GM12878 (cell line): ENCODE measurements at regions not wholly inside any gene's neighbourhood (a gene's known extent, or its start where the extent isn't known, plus 50 kb on each side); places are given as distances from the start of the nearest gene placed in this dataset.

Experiments
- ATAC-seq: fragments of 200-7000 bp; cut with Tn5 transposase; 3 replicates; pipeline ENCODE4 v1.9.1; 2020; ENCODE audit warnings: mild to moderate bottlenecking, moderate library complexity
- BruUV-seq: library from RNA; stranded (reverse); fragments of 400-500 nt; replicated peaks from 2 replicates; lab custom pipeline; 2021; lab: Mats Ljungman, UMichigan
- CTCF ChIA-PET: fragments of 300-600 bp; sonication (Branson Sonifier 250); formaldehyde crosslinking; extraction: SDS; loops from one replicate; lab custom pipeline; 2021; ENCODE audit warnings: inconsistent platforms; lab: Yijun Ruan, JAX
- POLR2A ChIA-PET: fragments of 350-600 bp; formaldehyde crosslinking; extraction: SDS; loops from one replicate; lab custom pipeline; 2021; ENCODE audit warnings: inconsistent platforms; lab: Charles Lee
- RAD21 ChIA-PET: fragments of 300-600 bp; sonication (Branson Sonifier 250); formaldehyde crosslinking; loops from one replicate; lab custom pipeline; 2023; ENCODE audit warnings: antibody characterized with exemption; ENCODE audit not compliant: unreplicated experiment; lab: Charles Lee
- SMC1A ChIA-PET: fragments of 300-600 bp; sonication (Branson Sonifier 250); formaldehyde crosslinking; loops from one replicate; lab custom pipeline; 2023; ENCODE audit not compliant: unreplicated experiment, uncharacterized antibody; lab: Charles Lee
- DNase-seq: peaks from one replicate; pipeline ENCODE4 v3.0.0-alpha.2; 2011; ENCODE audit warnings: low read depth, low spot score
- FAIRE-seq: peaks from 3 replicates; lab custom pipeline; 2011; peaks lifted over from hg19 to GRCh38; lab: Jason Lieb, UNC
- H2AFZ ChIP-seq: 2 replicates; pipeline ENCODE4 v1.6.0; 2011; ENCODE audit warnings: low read depth, low read length, control low read depth; ENCODE audit not compliant: control insufficient read depth
- H3K27ac ChIP-seq: 2 replicates; pipeline ENCODE4 v1.5.1; 2011; ENCODE audit warnings: control low read depth; ENCODE audit not compliant: control insufficient read depth, insufficient read depth
- H3K27me3 ChIP-seq, 2 experiments: replicated peaks in 1 of 2; 2 replicates each; pipeline versions ENCODE4 v1.6.0 to v1.6.1; 2011; ENCODE audit warnings: low read length in 1 of 2; ENCODE audit not compliant: control insufficient read depth in 2 of 2, insufficient read depth in 2 of 2
- H3K36me3 ChIP-seq, 2 experiments: 2 replicates each; pipeline ENCODE4 v1.5.1; 2011; ENCODE audit warnings: low read length in 1 of 2; ENCODE audit not compliant: control insufficient read depth in 2 of 2, insufficient read depth in 2 of 2
- H3K4me1 ChIP-seq: 2 replicates; pipeline ENCODE4 v1.6.1; 2011; ENCODE audit warnings: mild to moderate bottlenecking, low read length, moderate library complexity, mixed read lengths; ENCODE audit not compliant: control insufficient read depth, insufficient read depth
- H3K4me2 ChIP-seq: 2 replicates; pipeline ENCODE4 v1.6.0; 2011; ENCODE audit warnings: control low read depth; ENCODE audit not compliant: control insufficient read depth, insufficient read depth
- H3K4me3 ChIP-seq: fragments of 200-600 bp; sonication (generic); 2 replicates; pipeline ENCODE4 v1.5.1; 2016
- H3K79me2 ChIP-seq: 2 replicates; pipeline ENCODE4 v1.6.0; 2011; ENCODE audit warnings: low read length; ENCODE audit not compliant: control insufficient read depth, insufficient read depth
- H3K9ac ChIP-seq: 2 replicates; pipeline ENCODE4 v1.8.0; 2011; ENCODE audit warnings: low read length, control low read depth, mixed read lengths; ENCODE audit not compliant: control insufficient read depth, insufficient read depth
- H3K9me3 ChIP-seq: replicated peaks from 3 replicates; pipeline ENCODE4 v1.5.1; 2011; ENCODE audit warnings: mild to moderate bottlenecking, low read length; ENCODE audit not compliant: control insufficient read depth, insufficient read depth
- H4K20me1 ChIP-seq: 2 replicates; pipeline ENCODE4 v1.6.0; 2011; ENCODE audit not compliant: control insufficient read depth, insufficient read depth
- BACH1 ChIP-seq: fragments of 450-650 bp; IDR thresholded peaks from 2 replicates; pipeline ENCODE4 v1.6.1; 2017; ENCODE audit warnings: mild to moderate bottlenecking, borderline replicate concordance
- BCL11A ChIP-seq: IDR thresholded peaks from 2 replicates; pipeline ENCODE4 v1.6.1; 2011; ENCODE audit warnings: low read depth, low read length
- NFIC ChIP-seq: IDR thresholded peaks from 2 replicates; pipeline ENCODE4 v1.6.1; 2012; ENCODE audit warnings: low read depth, mild to moderate bottlenecking, inconsistent platforms, low read length, moderate library complexity
- NFXL1 ChIP-seq: fragments of 450-650 bp; IDR thresholded peaks from 2 replicates; pipeline ENCODE4 v1.6.1; 2017; ENCODE audit warnings: antibody characterized with exemption, mild to moderate bottlenecking, borderline replicate concordance
- NFYA ChIP-seq: IDR thresholded peaks from 2 replicates; pipeline ENCODE4 v1.6.1; 2011; ENCODE audit warnings: low read depth, mild to moderate bottlenecking, low read length, improper control_type of control experiment, borderline replicate concordance
- NFYB ChIP-seq: IDR thresholded peaks from 2 replicates; pipeline ENCODE4 v1.6.1; 2011; ENCODE audit warnings: low read depth, mild to moderate bottlenecking, low read length, improper control_type of control experiment, moderate library complexity; ENCODE audit not compliant: insufficient read depth
- POLR2AphosphoS5 ChIP-seq: IDR thresholded peaks from 2 replicates; pipeline ENCODE4 v1.6.1; 2011; ENCODE audit warnings: mild to moderate bottlenecking, low read length, inconsistent platforms
- SREBF1 ChIP-seq: IDR thresholded peaks from 2 replicates; pipeline ENCODE4 v1.6.1; 2012; ENCODE audit warnings: mild to moderate bottlenecking, low read length
- SUZ12 ChIP-seq: fragments of 200-600 bp; sonication (generic); IDR thresholded peaks from one replicate; pipeline ENCODE4 v1.6.1; 2018; ENCODE audit warnings: antibody characterized with exemption, mild to moderate bottlenecking; ENCODE audit not compliant: unreplicated experiment
- ZZZ3 ChIP-seq: IDR thresholded peaks from 2 replicates; pipeline ENCODE4 v1.6.1; 2011; ENCODE audit warnings: low read depth; ENCODE audit not compliant: control insufficient read depth, insufficient read length
- in situ Hi-C: fragments of 300-500 bp; cut with MboI; formaldehyde crosslinking; loops from 9 replicates; pipeline ENCODE4 v1.14.3; 2018; ENCODE audit warnings: mixed read lengths
- intact Hi-C: fragments of 100-400 bp; cut with micrococcal nuclease; formaldehyde crosslinking; loops from one replicate; pipeline ENCODE4 v1.14.2; 2022; ENCODE audit not compliant: unreplicated experiment
- TF ChIP-seq, protein P1 (sequence below): fragments of 450-650 bp; IDR thresholded peaks from 2 replicates; pipeline ENCODE4 v1.6.1; 2018; ENCODE audit warnings: borderline replicate concordance, mild to moderate bottlenecking; ENCODE audit not compliant: partially characterized antibody
- TF ChIP-seq, protein P2 (sequence below): fragments of 450-650 bp; formaldehyde crosslinking; IDR thresholded peaks from 2 replicates; pipeline ENCODE4 v1.5.0; 2022; ENCODE audit warnings: mild to moderate bottlenecking, missing genetic modification characterization
- TF ChIP-seq, protein P3 (sequence below): fragments of 450-650 bp; IDR thresholded peaks from 2 replicates; pipeline ENCODE4 v1.6.1; 2016; ENCODE audit warnings: mild to moderate bottlenecking, moderate library complexity, borderline replicate concordance

DNA sequence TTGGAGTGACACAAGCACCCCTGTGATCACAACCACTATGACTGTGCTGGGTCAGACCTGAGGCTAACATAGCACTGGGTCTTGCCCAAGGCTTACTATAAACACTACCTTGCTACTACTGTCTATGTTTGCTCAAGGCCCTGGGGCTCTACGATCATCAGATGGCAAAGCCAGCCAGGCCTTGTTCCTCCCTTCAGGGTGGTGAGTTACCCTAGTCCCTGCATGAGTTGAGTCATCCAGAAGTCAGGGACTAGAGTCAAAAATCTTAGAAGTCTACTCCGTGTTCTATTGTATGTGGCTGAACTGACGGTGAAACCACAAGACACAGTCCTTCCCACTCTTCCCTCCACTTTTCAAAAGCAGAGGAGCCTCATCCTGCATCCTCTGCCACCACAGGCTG lies 551.2 kb upstream of the FSIP2 start (continued):
- no peak for TF ChIP-seq SUZ12
- no peak for TF ChIP-seq NFXL1
- TF ChIP-seq NFYA, result no peak

DNA sequence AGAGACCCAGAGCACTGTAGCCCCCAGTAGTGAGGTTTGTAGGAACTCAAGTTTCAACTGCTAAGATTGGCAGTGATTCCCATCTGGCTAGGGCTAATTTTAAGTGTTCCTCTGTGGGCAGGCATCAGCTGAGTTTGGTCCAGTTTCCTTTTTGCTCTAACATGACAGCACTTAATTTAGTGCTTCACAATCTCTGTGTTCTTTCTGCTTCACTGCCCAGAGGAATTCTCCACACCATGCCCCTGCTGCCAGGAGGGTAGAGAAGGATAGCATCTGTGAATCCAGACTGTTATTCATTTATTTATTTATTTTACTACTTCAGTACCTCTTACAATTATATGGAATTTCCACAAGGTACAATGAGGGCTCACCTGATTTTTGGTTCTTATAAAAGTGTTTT lies 549.9 kb upstream of the FSIP2 start:
- Histone ChIP-seq H2AFZ (no peak overlapping the region), H3K27me3 (no peaks in the 10 kb centered on the region), H4K20me1 (no peaks in the 10 kb centered on the region), H3K4me2 (no peak overlapping the region), H3K27ac (no peak overlapping the region), H3K9me3 (no peaks in the 10 kb centered on the region), H3K79me2 (no peaks in the 10 kb centered on the region), H3K36me3 (no peaks in the 10 kb centered on the region), H3K9ac (no peak overlapping the region), H3K4me1 (no peaks in the 10 kb centered on the region), H3K4me3 (no peak overlapping the region)
- CTCF ChIA-PET, result interaction anchor here (0.6 kb wide), 1 partner anchor 29 kb away, joined by 3 read pairs; no protein-coding TSS in a partner anchor
- intact Hi-C loops (no loop called here), in situ Hi-C loops (no loop called here)
- SMC1A ChIA-PET, result interaction anchor here (0.7 kb wide), 2 partner anchors 35 to 55 kb away, joined by 3 read pairs; no protein-coding TSS in a partner anchor
- RAD21 ChIA-PET, result no interaction called here
- no peak for DNase-seq
- no peak for FAIRE-seq
- POLR2A ChIA-PET, result no interaction called here
- ATAC-seq, result no peak
- BruUV-seq, result no TSS peak
- TF ChIP-seq NFYB, result no peak
- TF ChIP-seq, protein P1, sequence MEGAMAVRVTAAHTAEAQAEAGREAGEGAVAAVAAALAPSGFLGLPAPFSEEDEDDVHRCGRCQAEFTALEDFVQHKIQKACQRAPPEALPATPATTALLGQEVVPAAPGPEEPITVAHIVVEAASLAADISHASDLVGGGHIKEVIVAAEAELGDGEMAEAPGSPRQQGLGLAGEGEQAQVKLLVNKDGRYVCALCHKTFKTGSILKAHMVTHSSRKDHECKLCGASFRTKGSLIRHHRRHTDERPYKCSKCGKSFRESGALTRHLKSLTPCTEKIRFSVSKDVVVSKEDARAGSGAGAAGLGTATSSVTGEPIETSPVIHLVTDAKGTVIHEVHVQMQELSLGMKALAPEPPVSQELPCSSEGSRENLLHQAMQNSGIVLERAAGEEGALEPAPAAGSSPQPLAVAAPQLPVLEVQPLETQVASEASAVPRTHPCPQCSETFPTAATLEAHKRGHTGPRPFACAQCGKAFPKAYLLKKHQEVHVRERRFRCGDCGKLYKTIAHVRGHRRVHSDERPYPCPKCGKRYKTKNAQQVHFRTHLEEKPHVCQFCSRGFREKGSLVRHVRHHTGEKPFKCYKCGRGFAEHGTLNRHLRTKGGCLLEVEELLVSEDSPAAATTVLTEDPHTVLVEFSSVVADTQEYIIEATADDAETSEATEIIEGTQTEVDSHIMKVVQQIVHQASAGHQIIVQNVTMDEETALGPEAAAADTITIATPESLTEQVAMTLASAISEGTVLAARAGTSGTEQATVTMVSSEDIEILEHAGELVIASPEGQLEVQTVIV, result no peak
- TF ChIP-seq, protein P2, sequence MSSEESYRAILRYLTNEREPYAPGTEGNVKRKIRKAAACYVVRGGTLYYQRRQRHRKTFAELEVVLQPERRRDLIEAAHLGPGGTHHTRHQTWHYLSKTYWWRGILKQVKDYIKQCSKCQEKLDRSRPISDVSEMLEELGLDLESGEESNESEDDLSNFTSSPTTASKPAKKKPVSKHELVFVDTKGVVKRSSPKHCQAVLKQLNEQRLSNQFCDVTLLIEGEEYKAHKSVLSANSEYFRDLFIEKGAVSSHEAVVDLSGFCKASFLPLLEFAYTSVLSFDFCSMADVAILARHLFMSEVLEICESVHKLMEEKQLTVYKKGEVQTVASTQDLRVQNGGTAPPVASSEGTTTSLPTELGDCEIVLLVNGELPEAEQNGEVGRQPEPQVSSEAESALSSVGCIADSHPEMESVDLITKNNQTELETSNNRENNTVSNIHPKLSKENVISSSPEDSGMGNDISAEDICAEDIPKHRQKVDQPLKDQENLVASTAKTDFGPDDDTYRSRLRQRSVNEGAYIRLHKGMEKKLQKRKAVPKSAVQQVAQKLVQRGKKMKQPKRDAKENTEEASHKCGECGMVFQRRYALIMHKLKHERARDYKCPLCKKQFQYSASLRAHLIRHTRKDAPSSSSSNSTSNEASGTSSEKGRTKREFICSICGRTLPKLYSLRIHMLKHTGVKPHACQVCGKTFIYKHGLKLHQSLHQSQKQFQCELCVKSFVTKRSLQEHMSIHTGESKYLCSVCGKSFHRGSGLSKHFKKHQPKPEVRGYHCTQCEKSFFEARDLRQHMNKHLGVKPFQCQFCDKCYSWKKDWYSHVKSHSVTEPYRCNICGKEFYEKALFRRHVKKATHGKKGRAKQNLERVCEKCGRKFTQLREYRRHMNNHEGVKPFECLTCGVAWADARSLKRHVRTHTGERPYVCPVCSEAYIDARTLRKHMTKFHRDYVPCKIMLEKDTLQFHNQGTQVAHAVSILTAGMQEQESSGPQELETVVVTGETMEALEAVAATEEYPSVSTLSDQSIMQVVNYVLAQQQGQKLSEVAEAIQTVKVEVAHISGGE, result no peak
- no peak for TF ChIP-seq BCL11A
- no peak for TF ChIP-seq BACH1
- no peak for TF ChIP-seq SREBF1
- no peak for TF ChIP-seq POLR2AphosphoS5
- TF ChIP-seq NFIC, result no peak
- TF ChIP-seq, protein P3, sequence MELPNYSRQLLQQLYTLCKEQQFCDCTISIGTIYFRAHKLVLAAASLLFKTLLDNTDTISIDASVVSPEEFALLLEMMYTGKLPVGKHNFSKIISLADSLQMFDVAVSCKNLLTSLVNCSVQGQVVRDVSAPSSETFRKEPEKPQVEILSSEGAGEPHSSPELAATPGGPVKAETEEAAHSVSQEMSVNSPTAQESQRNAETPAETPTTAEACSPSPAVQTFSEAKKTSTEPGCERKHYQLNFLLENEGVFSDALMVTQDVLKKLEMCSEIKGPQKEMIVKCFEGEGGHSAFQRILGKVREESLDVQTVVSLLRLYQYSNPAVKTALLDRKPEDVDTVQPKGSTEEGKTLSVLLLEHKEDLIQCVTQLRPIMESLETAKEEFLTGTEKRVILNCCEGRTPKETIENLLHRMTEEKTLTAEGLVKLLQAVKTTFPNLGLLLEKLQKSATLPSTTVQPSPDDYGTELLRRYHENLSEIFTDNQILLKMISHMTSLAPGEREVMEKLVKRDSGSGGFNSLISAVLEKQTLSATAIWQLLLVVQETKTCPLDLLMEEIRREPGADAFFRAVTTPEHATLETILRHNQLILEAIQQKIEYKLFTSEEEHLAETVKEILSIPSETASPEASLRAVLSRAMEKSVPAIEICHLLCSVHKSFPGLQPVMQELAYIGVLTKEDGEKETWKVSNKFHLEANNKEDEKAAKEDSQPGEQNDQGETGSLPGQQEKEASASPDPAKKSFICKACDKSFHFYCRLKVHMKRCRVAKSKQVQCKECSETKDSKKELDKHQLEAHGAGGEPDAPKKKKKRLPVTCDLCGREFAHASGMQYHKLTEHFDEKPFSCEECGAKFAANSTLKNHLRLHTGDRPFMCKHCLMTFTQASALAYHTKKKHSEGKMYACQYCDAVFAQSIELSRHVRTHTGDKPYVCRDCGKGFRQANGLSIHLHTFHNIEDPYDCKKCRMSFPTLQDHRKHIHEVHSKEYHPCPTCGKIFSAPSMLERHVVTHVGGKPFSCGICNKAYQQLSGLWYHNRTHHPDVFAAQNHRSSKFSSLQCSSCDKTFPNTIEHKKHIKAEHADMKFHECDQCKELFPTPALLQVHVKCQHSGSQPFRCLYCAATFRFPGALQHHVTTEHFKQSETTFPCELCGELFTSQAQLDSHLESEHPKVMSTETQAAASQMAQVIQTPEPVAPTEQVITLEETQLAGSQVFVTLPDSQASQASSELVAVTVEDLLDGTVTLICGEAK, result no peak
- no peak for TF ChIP-seq ZZZ3
